Keratinocyte (primary cell): ENCODE measurements at regions not wholly inside any gene's neighbourhood (a gene's known extent, or its start where the extent isn't known, plus 50 kb on each side); places are given as distances from the start of the nearest gene placed in this dataset.

Experiments
- DNase-seq: peaks from one replicate; pipeline ENCODE4 v3.0.0-alpha.2; 2011; ENCODE audit warnings: low read depth, missing footprints, low spot score
- FAIRE-seq: peaks from 2 replicates; lab custom pipeline; 2011; peaks lifted over from hg19 to GRCh38; lab: Jason Lieb, UNC
- H2AFZ ChIP-seq: 2 replicates; pipeline ENCODE4 v1.6.0; 2012; ENCODE audit warnings: low read length, control low read depth, inconsistent platforms; ENCODE audit not compliant: control insufficient read depth
- H3K27ac ChIP-seq: 2 replicates; pipeline ENCODE4 v1.5.1; 2011; ENCODE audit warnings: low read length; ENCODE audit not compliant: control insufficient read depth, insufficient read depth
- H3K27me3 ChIP-seq: 3 replicates; pipeline ENCODE4 v1.6.0; 2011; ENCODE audit warnings: low read length; ENCODE audit not compliant: control insufficient read depth, insufficient read depth; ENCODE audit errors: extremely low read depth
- H3K36me3 ChIP-seq, 2 experiments: 2 replicates in 1 of 2; 3 replicates in 1 of 2; pipeline ENCODE4 v1.5.1; 2011; ENCODE audit warnings: low read length in 2 of 2, mild to moderate bottlenecking in 1 of 2; ENCODE audit not compliant: control insufficient read depth in 2 of 2, insufficient read depth in 2 of 2; ENCODE audit errors: extremely low read depth in 1 of 2
- H3K4me1 ChIP-seq: 3 replicates; pipeline ENCODE4 v1.5.1; 2011; ENCODE audit warnings: low read length; ENCODE audit not compliant: control insufficient read depth, insufficient read depth; ENCODE audit errors: extremely low read depth
- H3K4me2 ChIP-seq: 3 replicates; pipeline ENCODE4 v1.6.0; 2011; ENCODE audit warnings: low read depth, low read length; ENCODE audit not compliant: control insufficient read depth, insufficient read depth; ENCODE audit errors: extremely low read depth
- H3K4me3 ChIP-seq, 3 experiments: fragments of 200-600 bp in 1 of 3; sonication (generic) in 1 of 3; 2 replicates in 2 of 3; 3 replicates in 1 of 3; pipeline ENCODE4 v1.5.1; 2011 to 2016; ENCODE audit warnings: low read length in 3 of 3, mild to moderate bottlenecking in 3 of 3, control low read depth in 2 of 3, inconsistent platforms in 1 of 3, low read depth in 1 of 3, mixed read lengths in 1 of 3, mixed run types in 1 of 3, moderate library complexity in 1 of 3; ENCODE audit not compliant: control insufficient read depth in 2 of 3, insufficient read depth in 2 of 3; ENCODE audit errors: extremely low read depth in 1 of 3
- H3K79me2 ChIP-seq: 2 replicates; pipeline ENCODE4 v1.6.0; 2012; ENCODE audit warnings: low read length; ENCODE audit not compliant: control insufficient read depth, insufficient read depth
- H3K9ac ChIP-seq: 3 replicates; pipeline ENCODE4 v1.6.0; 2011; ENCODE audit warnings: low read length; ENCODE audit not compliant: control insufficient read depth, insufficient read depth; ENCODE audit errors: extremely low read depth
- H3K9me1 ChIP-seq: 3 replicates; pipeline ENCODE4 v1.6.0; 2011; ENCODE audit warnings: low read length; ENCODE audit not compliant: control insufficient read depth, insufficient read depth; ENCODE audit errors: extremely low read depth
- H3K9me3 ChIP-seq: 2 replicates; pipeline ENCODE4 v1.5.1; 2012; ENCODE audit warnings: low read depth, low read length; ENCODE audit not compliant: control insufficient read depth
- H4K20me1 ChIP-seq: 3 replicates; pipeline ENCODE4 v1.6.0; 2011; ENCODE audit warnings: low read length; ENCODE audit not compliant: control insufficient read depth, insufficient read depth; ENCODE audit errors: extremely low read depth
- EZH2 ChIP-seq: IDR thresholded peaks from one replicate; pipeline ENCODE4 v1.6.1; 2012; ENCODE audit warnings: inconsistent platforms, mild to moderate bottlenecking, low read length, moderate library complexity
- dilution Hi-C: fragments of 300-500 bp; cut with MboI; formaldehyde crosslinking; loops from one replicate; pipeline ENCODE4 v1.7.0; 2020; ENCODE audit warnings: low sequenced_read_pairs; ENCODE audit not compliant: extremely low pct_ligation_motif_present
- TF ChIP-seq, protein P1 (sequence below), 3 experiments: IDR thresholded peaks in 1 of 3; conservative IDR thresholded peaks in 1 of 3; optimal IDR thresholded peaks in 1 of 3; 2 replicates in 2 of 3; 3 replicates in 1 of 3; pipeline versions ENCODE3 to v1.5.1; 2011; ENCODE audit warnings: low read length in 3 of 3, mild to moderate bottlenecking in 3 of 3, moderate library complexity in 2 of 3, control low read depth in 1 of 3, inconsistent platforms in 1 of 3; ENCODE audit not compliant: insufficient read depth in 2 of 3; ENCODE audit errors: extremely low read depth in 1 of 3

DNA sequence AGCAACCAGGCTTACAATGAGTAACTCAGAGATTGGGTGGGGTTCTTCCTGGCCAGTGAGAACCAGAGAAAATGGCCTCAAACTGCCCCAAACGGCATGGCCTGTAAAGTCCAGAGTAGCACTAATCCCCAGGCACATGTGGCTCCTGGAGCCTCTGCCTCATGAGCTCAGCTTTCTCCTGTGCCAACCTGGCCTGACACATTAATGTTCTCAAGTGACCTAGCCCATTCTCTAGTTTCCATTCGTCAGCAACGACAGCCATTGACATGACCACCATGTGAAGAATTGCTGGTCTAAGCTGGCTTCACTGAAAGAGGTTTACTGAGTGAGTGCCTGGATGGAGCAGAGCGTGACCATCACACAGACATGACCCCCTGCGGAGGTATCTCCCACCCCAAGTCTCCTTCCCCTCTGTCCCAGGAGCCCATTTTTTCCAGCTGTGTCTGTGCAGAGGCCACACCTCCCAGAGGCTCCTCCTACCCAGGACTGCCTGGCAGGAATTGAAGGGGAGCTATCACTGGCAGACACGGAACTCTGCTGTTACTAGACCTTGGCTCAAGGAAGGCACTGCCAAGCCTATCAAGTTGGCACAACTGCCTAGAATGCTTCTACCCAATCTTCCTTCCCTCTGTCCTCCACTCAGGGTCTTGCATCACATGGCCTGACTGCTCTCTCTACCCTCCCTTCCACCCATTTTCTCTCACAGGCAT is 59.0 kb upstream of the BOD1 start:
- H3K9me3 ChIP-seq, result no peaks in the 10 kb centered on the region
- dilution Hi-C loops, result no loop called here
- no peaks in the 10 kb centered on the region for H4K20me1 ChIP-seq
- no peaks in the 10 kb centered on the region for H3K36me3 ChIP-seq
- H3K9ac ChIP-seq, result no peak overlapping the region
- FAIRE-seq, result no peak
- no peaks in the 10 kb centered on the region for H3K9me1 ChIP-seq
- no peaks in the 10 kb centered on the region for H3K4me1 ChIP-seq
- no peak for TF ChIP-seq EZH2
- TF ChIP-seq, protein P1, sequence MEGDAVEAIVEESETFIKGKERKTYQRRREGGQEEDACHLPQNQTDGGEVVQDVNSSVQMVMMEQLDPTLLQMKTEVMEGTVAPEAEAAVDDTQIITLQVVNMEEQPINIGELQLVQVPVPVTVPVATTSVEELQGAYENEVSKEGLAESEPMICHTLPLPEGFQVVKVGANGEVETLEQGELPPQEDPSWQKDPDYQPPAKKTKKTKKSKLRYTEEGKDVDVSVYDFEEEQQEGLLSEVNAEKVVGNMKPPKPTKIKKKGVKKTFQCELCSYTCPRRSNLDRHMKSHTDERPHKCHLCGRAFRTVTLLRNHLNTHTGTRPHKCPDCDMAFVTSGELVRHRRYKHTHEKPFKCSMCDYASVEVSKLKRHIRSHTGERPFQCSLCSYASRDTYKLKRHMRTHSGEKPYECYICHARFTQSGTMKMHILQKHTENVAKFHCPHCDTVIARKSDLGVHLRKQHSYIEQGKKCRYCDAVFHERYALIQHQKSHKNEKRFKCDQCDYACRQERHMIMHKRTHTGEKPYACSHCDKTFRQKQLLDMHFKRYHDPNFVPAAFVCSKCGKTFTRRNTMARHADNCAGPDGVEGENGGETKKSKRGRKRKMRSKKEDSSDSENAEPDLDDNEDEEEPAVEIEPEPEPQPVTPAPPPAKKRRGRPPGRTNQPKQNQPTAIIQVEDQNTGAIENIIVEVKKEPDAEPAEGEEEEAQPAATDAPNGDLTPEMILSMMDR (optimal IDR thresholded peaks at IDR 0.05 in 1 of 3, IDR thresholded peaks at IDR 0.05 in 1 of 3, conservative IDR thresholded peaks at IDR 0.05 in 1 of 3; ENCODE audit: extremely low read depth in 1 of 3, insufficient read depth in 2 of 3, low read length in 3 of 3), result no peak
- no peak overlapping the region for H3K27ac ChIP-seq
- no peak overlapping the region for H3K4me2 ChIP-seq
- peaks cover 10% of the 10 kb centered on the region for H3K27me3 ChIP-seq
- no peak overlapping the region for H3K4me3 ChIP-seq
- H2AFZ ChIP-seq, result no peak overlapping the region
- H3K79me2 ChIP-seq, result no peaks in the 10 kb centered on the region
- no peak for DNase-seq

- Histone ChIP-seq H4K20me1 (no peaks in the 10 kb centered on the region), H3K9me3 (no peaks in the 10 kb centered on the region), H2AFZ (no peak overlapping the region), H3K27me3 (peaks cover 3% of the 10 kb centered on the region), H3K36me3 (no peaks in the 10 kb centered on the region), H3K9ac (no peak overlapping the region), H3K9me1 (no peaks in the 10 kb centered on the region), H3K4me3 (no peak overlapping the region), H3K4me1 (no peaks in the 10 kb centered on the region), H3K79me2 (no peaks in the 10 kb centered on the region), H3K4me2 (no peak overlapping the region), H3K27ac (no peak overlapping the region)
- DNase-seq (no peak), FAIRE-seq (no peak)
- dilution Hi-C loops, result no loop called here
- no peak for TF ChIP-seq EZH2
- TF ChIP-seq, protein P1 (optimal IDR thresholded peaks at IDR 0.05 in 1 of 3, IDR thresholded peaks at IDR 0.05 in 1 of 3, conservative IDR thresholded peaks at IDR 0.05 in 1 of 3; ENCODE audit: extremely low read depth in 1 of 3, insufficient read depth in 2 of 3, low read length in 3 of 3), result no peak
These were observed 59.9 kb upstream of the BOD1 start for GRCh38 chr5:173676375-173676774.
